Right atrium auricular region (tissue), 2 donors: ENCODE measurements at regions not wholly inside any gene's neighbourhood (a gene's known extent, or its start where the extent isn't known, plus 50 kb on each side); places are given as distances from the start of the nearest gene placed in this dataset.

Experiments
- DNase-seq: peaks from one replicate; pipeline ENCODE4 v3.0.0-alpha.2; 2019; ENCODE audit warnings: low spot score
- H3K27ac ChIP-seq, 2 donors: fragments of 200-600 bp; sonication (generic); 1 replicate in 1 of 2; 2 replicates in 1 of 2; pipeline ENCODE4 v1.5.1; 2016 to 2019
- H3K27me3 ChIP-seq, 2 donors: fragments of 200-600 bp; sonication (generic); one replicate each; pipeline versions ENCODE4 v1.5.1 to v1.6.0; 2017 to 2019
- H3K36me3 ChIP-seq: fragments of 200-600 bp; sonication (generic); one replicate; pipeline ENCODE4 v1.5.1; 2016
- H3K4me1 ChIP-seq, 2 donors: fragments of 200-600 bp; sonication (generic); one replicate each; pipeline versions ENCODE4 v1.5.1 to v1.6.0; 2017 to 2019
- H3K4me3 ChIP-seq, 2 donors: fragments of 200-600 bp; sonication (generic); 1 replicate in 1 of 2; 2 replicates in 1 of 2; pipeline ENCODE4 v1.5.1; 2017 to 2019; ENCODE audit warnings: mild to moderate bottlenecking in 1 of 2, moderate library complexity in 1 of 2
- H3K9me3 ChIP-seq, 2 donors: fragments of 200-600 bp; sonication (generic); one replicate each; pipeline ENCODE4 v1.5.1; 2019
- TF ChIP-seq, protein P1 (sequence below), 2 donors: fragments of 200-600 bp; sonication (generic); IDR thresholded peaks; one replicate each; pipeline ENCODE4 v1.5.1; 2019; ENCODE audit warnings: antibody characterized with exemption in 2 of 2

DNA sequence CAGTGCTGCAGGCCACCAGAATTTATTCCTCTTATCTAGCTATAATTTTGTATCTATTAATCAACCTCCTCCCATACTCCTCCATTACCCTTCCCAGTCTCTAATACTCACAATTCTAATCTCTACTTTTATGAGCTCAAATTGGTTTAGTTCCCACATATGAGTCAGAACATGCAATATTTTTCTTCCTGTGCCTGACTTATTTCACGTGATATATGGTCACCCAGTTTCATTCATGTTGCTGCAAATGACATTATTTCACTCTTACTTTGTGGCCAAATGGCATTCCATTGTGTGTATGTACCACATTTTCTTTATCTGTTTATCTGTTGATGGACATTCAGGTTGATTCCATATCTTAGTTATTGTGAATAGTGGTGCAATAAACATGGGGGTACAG lies 483.5 kb downstream of the ACTRT1 start:
- Histone ChIP-seq H3K4me3 (no peak overlapping the region), H3K27me3 (no peaks in the 10 kb centered on the region), H3K4me1 (no peaks in the 10 kb centered on the region), H3K9me3 (no peaks in the 10 kb centered on the region), H3K27ac (no peak overlapping the region), H3K36me3 (no peaks in the 10 kb centered on the region)
- DNase-seq: no peak
- TF ChIP-seq, protein P1, sequence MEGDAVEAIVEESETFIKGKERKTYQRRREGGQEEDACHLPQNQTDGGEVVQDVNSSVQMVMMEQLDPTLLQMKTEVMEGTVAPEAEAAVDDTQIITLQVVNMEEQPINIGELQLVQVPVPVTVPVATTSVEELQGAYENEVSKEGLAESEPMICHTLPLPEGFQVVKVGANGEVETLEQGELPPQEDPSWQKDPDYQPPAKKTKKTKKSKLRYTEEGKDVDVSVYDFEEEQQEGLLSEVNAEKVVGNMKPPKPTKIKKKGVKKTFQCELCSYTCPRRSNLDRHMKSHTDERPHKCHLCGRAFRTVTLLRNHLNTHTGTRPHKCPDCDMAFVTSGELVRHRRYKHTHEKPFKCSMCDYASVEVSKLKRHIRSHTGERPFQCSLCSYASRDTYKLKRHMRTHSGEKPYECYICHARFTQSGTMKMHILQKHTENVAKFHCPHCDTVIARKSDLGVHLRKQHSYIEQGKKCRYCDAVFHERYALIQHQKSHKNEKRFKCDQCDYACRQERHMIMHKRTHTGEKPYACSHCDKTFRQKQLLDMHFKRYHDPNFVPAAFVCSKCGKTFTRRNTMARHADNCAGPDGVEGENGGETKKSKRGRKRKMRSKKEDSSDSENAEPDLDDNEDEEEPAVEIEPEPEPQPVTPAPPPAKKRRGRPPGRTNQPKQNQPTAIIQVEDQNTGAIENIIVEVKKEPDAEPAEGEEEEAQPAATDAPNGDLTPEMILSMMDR (IDR thresholded peaks at IDR 0.05): no peak

DNA sequence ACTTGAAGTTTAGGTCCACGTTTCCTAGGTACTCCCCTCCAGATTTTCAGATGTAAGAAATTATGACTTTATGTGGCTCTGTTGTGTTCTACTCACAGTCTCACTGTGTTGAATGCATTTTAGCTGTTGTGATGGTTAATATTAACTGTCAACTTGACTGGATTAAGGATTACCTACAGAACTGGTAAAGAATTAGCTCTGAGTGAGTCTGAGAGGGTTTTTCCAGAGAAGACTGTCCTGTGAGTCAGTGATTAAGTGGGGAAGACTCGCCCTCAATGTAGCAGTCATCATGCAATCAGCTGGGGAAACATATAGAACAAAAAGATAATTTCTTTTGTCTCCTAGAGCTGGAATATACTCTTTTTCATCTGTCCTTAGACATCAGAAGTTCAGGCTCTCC lies 493.4 kb downstream of the ACTRT1 start:
- no peak overlapping the region for H3K4me3 ChIP-seq
- H3K4me1 ChIP-seq: no peaks in the 10 kb centered on the region
- H3K36me3 ChIP-seq: no peaks in the 10 kb centered on the region
- DNase-seq: no peak
- TF ChIP-seq, protein P1 (IDR thresholded peaks at IDR 0.05): no peak
- H3K9me3 ChIP-seq: no peaks in the 10 kb centered on the region
- no peaks in the 10 kb centered on the region for H3K27me3 ChIP-seq
- H3K27ac ChIP-seq: no peak overlapping the region

DNA sequence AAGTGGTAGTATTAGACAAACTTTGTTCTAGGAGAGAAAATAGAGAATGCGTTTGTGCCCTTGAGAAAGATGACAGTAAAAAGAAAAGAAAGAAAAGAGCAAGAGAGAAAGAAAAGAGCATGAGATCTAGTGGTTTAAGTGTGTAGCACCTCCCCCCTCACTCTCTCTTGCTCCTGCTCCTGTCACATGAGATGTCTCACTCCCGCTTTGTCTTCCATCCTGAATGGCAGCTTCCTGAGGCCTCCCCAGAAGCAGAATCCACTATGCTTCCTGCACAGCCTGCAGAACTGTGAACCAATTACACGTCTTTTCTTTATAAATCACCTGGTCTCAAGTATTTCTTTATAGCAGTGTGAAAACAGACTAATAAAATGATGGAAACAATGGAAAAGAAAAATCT lies 499.6 kb downstream of the ACTRT1 start:
- Histone ChIP-seq H3K36me3 (no peaks in the 10 kb centered on the region), H3K27me3 (peaks cover 0 to 3% of the 10 kb centered on the region in 2 donors), H3K27ac (no peak overlapping the region), H3K9me3 (no peaks in the 10 kb centered on the region), H3K4me3 (no peak overlapping the region), H3K4me1 (no peaks in the 10 kb centered on the region)
- TF ChIP-seq, protein P1 (IDR thresholded peaks at IDR 0.05): no peak
- DNase-seq: no peak

DNA sequence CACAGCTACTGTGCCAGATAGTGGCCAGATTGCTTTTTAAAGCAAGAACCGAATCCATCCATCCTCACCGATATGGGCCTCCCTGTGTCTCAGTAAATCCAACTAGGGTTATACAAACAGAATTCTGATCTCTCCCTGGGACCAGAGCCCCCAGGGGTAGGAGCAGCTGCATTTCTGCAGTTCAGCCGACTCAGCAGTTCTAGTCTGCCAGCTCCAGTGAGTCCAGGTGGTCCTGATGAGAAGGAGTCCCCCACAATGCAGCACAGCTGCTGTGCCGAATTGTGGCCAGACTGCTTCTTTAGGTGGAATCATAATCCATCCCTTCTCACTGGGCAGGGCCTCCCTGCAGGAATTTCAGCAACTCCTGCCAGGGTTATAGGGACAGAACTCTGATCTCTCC lies 532.9 kb downstream of the ACTRT1 start:
- H3K27me3 ChIP-seq: no peaks in the 10 kb centered on the region
- H3K36me3 ChIP-seq: no peaks in the 10 kb centered on the region
- H3K4me3 ChIP-seq: no peak overlapping the region
- no peak overlapping the region for H3K27ac ChIP-seq
- peaks cover 0 to 10% of the 10 kb centered on the region in 2 donors for H3K9me3 ChIP-seq
- no peaks in the 10 kb centered on the region for H3K4me1 ChIP-seq
- DNase-seq: no peak
- TF ChIP-seq, protein P1 (IDR thresholded peaks at IDR 0.05): no peak

DNA sequence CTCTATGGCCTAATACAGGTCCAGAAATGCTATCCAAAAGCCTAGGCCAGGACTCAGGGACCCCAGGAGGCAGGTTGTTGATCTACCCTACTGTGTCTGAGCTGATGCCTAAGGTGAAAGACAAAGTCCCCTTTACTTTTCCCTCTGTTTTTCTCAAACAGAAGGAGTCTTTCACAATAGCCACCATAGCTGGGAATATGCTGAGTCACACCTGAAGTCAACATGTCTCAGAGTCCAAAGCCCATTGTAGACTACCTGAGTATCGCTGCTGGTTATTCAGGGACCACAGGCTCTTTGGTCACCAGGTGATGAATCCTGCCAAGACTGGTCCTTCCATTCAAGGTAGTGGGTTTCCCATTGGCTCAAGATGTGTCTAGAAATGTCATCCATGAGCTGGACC lies 562.2 kb downstream of the ACTRT1 start:
- H3K36me3 ChIP-seq: no peaks in the 10 kb centered on the region
- H3K4me1 ChIP-seq: no peaks in the 10 kb centered on the region
- peaks cover 0 to 18% of the 10 kb centered on the region in 2 donors for H3K9me3 ChIP-seq
- H3K27me3 ChIP-seq: no peaks in the 10 kb centered on the region
- DNase-seq: no peak
- H3K4me3 ChIP-seq: no peak overlapping the region
- TF ChIP-seq, protein P1 (IDR thresholded peaks at IDR 0.05): no peak
- no peak overlapping the region for H3K27ac ChIP-seq

DNA sequence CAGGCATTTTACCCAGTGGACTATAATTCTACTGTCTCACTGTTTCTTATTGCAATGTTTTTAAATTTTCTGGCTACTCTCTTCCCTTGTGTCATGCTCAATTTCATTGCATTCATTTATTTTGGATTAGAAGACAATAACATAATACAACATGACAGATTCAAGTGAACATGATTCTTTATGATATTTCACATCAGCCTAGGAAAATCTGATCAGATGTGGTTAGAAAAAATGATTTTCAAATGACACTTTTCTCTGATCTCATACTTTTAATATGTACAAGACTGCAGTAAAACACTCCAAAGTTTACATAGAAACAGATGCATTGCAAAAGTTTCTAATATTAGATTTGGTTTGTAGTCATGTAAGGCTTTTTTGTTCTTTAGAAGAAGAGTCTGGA lies 586.0 kb downstream of the ACTRT1 start:
- TF ChIP-seq, protein P1 (IDR thresholded peaks at IDR 0.05): no peak
- Histone ChIP-seq H3K4me3 (no peak overlapping the region), H3K27ac (no peak overlapping the region), H3K4me1 (no peaks in the 10 kb centered on the region), H3K9me3 (no peaks in the 10 kb centered on the region), H3K36me3 (no peaks in the 10 kb centered on the region), H3K27me3 (no peaks in the 10 kb centered on the region)
- DNase-seq: no peak
